SIG-M5 treated with dmso at 0.1 percent for 504 hours (cell line): ENCODE measurements at regions not wholly inside any gene's neighbourhood (a gene's known extent, or its start where the extent isn't known, plus 50 kb on each side); places are given as distances from the start of the nearest gene placed in this dataset.

Experiments
- DNase-seq: peaks from one replicate; lab custom pipeline; 2025; ENCODE audit not compliant: unreplicated experiment; lab: John Stamatoyannopoulos, UW

DNA sequence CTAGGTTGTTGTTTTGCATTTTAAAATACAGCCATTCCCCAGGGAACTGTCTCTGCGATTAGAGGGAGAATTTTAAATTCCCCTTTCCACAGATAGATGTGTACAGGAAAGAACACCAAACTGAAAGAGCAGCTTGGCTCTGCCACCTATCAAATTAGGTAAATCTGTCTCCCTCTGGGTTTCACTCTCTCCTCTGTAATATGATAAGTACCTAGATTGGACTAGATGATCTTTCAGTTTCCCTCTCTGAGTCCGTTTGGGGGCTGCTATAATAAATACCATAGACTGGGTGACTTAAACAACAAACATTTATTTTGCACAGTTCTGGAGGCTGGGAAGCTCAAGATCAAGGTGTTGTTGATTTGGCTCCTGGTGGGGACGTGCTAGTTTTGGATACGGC is 186.0 kb downstream of the KIF20B start:
- no peak for DNase-seq

DNA sequence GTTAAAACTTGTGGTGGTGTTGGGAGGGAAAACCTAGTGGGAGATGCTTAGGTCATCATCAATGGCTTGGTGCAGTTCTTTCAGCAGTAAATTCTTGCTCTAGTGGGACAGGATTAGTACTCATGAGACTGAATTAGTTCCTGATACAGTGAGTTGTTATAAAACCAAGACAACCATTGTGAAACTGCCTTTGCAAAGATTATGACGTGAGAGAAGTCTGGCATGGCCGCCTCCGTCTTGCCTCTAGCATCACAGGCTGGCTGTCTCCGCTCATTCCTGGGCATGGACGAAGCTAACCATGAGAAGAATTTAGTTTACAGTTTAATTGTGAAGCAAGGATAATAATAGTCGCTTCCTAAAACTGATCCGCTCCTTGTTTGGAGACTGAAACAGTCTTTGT is 186.4 kb downstream of the KIF20B start:
- no peak for DNase-seq

DNA sequence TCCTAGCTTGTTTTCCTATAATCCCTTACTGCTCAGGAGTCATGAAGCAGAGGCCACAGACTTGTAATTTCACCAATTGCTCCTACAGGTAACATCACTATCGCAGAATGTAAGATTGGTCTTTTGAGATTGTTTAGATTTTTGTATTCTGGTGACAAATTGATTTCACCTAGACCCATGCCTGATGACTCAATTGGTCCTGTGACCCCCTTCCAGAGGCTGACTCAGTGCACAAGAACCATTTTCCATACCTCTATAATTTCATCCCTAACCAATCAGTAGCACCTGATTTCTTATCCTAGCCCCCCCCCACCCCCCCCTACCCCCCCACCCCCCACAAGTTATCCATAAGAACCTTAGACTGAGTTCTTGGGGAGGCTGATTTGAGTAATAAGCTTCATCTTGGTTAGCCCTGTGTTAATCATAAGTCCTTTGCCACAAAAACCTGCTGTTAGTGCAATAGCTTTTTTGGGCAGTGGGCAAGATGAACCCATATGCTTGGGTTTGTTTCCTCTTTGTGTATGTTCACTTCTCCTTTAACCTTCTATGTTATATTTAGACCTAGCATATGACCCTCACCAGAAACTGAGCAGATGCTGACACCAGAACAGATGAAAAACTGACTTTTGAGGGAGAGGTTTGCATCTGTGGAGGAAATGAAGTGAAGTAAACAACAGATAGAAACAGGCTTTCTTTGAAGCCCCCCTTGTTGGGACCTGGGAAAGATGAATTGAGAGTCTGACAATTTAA is 187.1 kb downstream of the KIF20B start:
- DNase-seq: peak; percentile 74

DNA sequence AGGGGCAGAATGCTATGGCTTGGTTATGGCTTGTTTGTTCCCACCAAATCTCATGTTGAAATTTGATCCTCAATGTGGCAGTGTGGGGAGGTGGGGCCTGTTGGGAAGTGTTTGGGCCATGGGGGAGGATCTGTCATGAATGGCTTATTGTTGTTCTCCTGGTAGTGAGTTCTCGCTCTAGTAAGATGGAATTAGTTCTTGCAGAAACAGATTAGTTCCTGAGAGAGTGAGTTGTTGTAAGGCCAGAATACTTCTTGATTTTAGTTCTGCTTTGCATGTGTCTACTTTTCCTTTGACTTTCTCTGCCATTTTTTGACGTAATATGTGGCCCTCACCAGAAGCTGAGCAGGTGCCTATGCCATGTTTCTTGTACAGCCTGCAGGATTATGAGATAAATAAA is 188.2 kb downstream of the KIF20B start:
- peak; percentile 12 for DNase-seq

DNA sequence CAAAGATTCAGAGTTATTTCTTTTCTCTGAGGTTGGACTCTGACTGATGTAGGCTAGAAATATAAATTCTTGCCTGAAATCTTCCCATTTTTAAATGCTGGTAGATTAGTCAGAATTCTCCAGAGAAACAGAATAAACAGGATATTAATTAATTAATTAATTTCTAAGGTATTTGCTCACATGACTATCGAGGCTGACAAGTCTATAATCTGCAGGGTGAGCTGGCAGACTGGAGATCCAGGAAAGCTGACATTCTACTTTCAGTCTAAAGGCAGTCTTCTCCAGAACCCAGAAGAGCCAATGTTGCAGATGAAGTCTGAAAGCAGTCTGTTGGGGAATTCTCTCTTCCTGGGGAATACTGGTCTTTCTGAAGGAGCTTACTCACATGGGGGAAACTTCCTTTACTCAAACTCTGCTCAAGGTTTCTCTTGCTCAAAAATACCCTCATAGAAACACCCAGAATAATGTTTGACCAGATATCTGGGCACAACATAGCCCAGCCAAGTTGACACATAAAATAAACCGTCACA is 189.7 kb downstream of the KIF20B start:
- no peak for DNase-seq

DNA sequence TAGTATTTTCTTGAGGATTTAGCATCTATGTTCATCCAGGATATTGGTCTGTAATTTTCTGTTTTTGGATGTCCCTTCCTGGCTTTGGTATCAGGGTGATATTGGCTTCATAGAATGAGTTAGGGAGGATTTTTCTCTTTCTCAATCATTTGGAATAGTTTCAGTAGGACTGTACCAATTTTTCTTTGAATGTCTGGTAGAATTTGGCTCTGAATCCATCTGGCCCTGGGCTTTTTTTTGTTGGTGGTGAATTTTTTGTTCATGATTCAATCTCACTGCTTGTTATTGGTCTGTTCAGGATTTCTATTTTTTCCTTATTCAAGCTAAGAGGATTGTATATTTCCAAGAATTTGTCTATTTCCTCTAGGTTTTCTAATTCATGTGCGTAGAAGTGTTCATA is 192.7 kb downstream of the KIF20B start:
- no peak for DNase-seq

DNA sequence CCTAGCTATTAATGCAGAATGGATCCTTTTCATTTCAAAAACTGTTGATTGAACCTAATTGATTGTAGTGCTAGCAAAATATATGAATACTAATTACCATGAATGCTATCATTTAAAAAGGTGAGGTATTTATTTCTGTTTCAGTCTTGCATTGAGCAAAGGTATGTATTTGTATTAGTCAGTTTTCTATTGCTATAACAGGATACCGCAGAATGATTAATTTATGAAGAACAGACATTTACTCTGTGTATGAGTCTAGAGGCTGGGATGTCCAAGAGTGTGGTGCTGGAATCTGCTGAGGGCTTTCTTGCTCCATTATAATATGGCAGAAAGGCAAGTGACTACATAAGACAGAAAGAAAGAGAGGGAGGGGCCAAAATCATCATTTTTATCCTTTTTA is 199.2 kb downstream of the KIF20B start:
- no peak for DNase-seq

DNA sequence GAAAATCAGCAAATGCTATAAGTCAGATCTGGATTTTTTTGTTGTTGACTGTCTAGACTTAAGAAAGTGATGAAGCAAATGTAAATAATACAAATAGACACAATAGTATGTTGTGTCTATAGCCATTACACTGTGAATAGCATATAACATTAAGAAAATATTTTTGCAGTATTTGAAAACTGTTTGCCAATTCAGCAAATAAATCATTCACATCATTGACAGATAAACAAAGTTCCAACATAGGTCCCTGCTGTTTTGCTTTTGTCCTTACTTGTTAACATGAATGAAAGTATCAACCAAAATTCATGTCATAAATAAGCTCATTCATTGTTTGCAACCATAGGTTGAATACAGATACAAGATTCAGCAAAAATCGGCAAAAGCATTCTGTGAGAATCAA is 200.5 kb downstream of the KIF20B start:
- no peak for DNase-seq

DNA sequence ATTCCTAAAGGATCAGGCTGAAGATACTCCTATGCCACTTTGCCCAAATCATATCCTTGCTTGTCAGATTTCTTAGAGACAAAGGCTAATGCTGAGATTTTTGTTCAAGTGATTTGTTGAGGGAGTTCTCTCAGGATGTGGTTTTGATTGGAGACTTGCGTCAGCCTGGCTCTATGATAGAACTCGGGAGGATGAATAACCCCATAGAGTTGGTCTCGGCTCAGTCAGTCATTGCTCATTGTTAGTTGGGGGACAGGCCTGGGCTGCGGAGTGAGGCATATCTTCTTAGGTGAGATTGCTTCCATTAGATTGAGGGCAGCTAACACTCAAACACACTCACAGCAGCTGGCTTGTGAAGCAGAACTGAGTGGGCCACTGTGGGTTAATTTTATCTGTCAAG is 203.4 kb downstream of the KIF20B start:
- no peak for DNase-seq

DNA sequence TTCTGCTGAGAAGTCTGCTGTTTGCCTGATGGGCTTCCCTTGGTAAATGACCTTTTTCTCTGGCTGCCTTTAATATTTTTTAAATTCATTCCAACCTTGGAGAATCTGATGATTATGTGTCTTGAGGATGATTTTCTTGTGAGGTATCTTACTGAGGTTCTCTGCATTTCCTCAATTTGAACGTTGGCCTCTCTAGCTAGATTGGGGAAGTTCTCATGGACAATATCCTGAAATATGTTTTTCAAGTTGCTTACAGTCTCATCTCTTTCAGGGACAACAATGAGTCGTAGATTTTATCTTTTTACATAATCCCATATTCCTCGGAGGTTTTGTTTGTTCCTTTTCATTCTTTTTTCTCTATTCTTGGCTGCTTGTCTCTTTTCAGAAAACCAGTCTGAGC is 208.4 kb downstream of the KIF20B start:
- DNase-seq: no peak

DNA sequence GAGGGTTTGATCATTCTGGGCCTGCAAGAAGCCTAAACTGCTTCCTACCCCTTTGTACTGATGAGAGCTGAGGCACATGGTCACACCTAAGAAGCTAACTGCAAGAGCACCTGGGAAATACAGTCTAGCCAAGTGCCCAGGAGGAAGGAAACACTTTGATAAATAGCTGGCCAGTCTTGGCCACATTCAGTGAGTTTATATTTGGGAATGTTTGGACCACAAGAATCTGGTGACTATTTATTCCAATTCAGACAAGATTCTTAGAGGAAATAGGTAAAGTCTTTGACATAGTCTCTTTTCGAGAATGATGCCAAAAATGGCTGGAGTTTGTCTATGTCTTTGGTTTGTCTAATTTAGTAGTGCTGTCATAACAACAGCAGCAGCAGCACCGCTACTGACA is 213.6 kb downstream of the KIF20B start:
- DNase-seq: no peak

DNA sequence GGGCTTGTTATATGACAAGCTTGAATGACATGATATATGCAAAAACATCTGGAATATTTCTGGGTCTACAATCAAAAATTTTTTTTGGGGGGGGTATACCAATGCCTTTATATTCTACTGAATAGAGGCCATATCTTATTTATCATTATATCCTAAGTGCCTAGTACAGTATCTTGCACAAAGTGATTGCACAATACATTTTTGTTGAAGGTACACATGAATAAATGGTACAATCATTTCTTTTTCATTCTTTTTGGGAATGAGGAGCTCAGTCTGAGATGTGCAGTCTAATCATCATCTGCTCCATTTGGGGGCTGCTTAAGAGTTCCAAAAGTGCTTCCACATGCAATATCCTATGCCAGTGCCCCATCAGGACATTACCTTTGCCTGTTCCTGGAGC is 214.6 kb downstream of the KIF20B start:
- DNase-seq: no peak

DNA sequence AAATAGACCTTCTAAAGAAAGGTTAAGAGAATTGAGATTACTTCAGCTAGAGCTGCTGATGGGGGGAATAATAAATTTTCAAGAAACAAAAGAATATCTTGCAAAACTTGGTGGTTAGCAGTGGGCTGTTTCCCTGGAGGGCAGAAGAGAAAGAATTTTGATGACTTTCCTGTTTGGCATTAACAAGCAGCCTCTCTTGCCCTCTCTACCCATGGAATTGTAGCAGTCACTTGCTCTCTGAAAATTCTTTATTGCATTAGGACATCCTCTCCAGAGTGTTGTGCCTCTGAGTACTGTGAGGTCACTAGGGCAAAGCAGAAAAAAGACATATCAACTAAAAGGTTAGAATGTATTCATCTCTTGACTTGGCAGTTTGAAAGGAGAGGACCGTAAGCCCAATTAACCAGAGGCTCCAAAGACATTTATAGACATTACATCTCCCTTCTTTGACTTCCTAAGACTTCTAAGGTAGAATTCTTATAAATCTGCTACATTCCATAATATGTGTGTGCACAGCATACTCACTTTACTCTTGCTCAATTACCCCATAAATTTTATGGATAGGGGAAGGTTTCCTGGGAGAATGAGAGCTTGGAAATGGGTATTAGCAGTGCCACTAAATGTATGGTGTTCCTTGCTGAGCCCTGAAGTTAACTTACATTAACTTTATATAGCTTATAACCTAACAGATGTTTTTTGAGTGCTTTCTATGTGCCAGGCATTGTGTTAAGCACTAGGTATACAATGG is 215.3 kb downstream of the KIF20B start:
- no peak for DNase-seq

DNA sequence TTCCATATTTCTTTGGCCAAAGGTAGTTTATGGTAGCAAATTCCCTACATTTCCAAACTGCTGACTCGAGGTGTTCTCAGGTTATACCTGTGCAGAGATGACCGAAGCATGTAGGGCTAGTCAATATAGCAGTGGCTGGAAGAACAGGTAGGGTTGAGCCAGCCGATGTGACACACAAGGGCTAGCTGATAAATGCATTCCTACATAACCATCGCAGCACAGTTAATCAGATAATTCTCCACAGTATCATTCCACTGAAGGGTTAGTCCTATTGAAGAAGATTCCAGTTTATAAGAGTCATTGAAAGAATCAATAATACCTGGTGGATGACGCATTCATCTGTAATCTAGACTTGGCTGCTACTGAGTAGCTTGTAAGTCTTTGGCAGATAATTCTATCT is 220.0 kb downstream of the KIF20B start:
- DNase-seq: peak; percentile 17

DNA sequence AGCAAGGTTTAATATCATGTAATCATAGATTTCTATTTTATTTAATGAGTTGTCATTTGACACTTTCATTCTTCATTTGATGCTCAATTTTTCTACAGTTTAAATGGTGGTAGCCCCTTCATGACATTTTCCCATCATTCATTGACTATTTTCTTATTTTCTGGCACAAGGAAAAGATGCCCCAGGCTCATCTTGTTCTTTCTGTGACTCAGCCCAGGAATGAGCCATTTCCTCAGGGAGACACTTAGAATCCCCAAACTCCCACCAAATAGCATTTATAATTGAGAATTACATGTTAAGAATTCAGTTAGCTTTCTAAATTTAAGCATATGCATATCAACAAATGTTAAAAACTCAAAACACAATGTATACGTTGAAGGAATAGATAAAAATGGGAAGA is 222.3 kb downstream of the KIF20B start:
- no peak for DNase-seq

DNA sequence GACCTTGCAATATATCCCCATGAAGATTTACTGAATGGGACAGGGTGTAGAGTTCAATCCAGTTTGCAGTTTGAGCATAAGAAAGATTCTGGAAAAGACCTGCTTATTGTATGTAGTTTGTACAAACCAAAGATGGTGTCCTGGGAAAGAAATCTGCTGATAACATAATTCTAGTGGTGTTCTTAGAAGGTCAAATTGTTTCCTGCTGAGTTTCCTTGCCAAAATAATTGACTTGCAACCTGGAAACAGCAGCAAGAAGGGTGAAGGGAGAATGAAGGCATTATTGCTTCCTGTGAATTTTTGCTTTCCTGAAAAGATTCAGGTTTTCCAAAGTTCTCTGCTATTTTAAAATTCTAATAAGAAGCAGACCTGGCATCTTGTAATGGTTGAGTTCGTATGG is 222.9 kb downstream of the KIF20B start:
- DNase-seq: no peak

DNA sequence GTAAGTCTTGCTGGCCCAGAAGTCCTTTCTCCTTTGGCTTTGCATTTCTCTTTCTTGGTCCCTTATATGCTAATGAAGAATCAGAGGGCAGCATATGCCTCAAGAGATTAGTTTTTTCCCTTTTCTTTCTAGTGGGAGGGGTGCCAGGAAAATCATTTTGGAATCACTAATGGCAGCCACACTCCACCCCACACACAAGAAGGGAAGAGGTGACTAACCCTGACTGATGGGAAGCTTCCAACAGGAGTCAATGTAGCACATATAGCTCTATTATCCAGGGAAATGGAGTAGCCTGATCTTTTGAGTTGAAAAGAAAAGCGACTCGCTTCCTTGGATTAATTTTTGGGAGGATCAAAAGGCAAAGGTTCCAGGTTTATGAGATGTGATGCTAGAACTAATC is 225.3 kb downstream of the KIF20B start:
- no peak for DNase-seq

DNA sequence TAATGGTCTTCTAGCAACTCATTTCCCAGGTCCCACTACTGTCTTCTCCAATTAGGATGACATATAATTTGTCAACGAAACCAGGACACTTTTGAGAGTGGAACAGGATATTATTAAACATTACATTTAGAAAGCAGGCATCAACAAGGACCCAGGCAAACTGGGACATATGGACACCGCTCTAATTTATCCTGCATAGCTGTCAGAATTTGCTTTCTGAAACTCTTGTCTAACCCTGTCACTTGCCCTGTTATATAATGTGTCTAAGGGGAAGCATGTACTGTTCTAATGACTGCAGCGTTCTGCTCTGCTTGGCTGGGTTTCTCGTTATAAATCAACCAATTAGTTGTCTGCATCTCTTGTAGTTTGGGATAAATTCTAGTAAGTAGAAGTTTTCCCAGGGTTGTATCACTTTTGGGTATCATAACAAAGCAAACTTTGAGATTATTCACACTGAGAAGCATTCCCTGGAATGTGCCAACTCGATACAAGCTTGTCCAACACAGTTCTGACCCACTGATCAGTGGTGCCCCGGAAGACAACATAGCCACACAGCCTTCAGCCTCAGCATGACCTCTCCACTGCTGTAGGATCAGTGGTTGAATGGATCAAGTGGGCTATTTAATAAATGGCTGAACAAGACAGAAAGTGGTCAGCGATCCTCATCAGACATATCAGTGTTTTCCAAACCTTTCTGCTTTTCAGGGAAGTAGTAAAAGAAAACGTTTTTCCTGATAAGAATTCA is 228.1 kb downstream of the KIF20B start:
- DNase-seq: no peak

DNA sequence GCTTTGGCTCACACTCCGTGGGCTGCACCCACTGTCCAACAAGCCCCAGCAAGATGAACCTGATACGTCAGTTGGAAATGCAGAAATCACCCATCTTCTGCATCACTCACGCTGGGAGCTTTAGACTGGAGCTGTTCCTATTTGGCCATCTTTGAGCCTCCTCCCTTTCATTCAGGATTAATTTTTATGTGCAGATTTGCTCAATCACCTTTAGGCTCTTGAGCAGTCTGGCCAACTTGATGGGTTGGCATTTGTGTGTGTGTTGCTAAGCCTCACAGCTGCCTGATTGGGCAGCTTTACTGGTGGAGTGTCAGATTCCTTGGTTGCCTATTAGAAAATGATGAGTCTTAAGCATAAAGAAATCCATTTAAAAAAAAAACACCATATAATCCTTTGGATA is 236.1 kb downstream of the KIF20B start:
- no peak for DNase-seq

DNA sequence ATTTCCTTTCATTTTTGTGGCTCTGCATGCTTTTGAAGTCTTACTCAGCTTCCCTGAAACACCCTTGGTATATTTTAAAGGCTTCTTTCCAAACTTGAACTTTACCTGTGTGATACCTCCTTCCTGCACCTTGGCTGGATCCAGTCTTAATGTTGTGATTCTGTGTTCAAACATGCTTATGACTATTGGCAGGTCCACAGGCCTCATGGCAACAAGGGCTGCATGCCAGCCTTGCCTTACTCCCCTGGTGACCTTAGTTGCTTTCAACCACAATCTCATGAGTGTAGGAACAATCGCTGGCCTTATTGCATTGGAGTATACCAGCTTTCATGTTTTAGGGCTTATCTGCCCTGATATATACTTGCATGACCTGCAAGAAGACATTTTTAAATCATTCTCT is 238.7 kb downstream of the KIF20B start:
- no peak for DNase-seq

DNA sequence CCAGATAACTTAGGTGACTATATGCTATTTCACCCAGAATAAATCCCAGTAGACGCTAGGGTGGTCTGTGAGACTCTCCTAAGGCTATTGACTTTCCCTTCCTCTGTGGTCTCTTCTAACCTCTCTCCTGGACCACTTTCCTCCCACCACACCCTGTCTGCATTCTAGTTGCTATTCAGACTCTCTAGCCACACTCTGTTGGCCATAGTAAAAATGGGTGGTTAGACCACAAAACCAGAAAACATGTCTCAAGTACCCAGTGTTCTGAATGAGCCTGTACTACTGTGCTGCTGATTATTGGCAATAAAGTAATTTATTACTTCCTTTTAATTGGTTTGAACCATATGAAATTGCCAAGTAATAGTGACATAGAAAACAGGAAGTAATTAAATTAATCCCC is 240.8 kb downstream of the KIF20B start:
- no peak for DNase-seq

DNA sequence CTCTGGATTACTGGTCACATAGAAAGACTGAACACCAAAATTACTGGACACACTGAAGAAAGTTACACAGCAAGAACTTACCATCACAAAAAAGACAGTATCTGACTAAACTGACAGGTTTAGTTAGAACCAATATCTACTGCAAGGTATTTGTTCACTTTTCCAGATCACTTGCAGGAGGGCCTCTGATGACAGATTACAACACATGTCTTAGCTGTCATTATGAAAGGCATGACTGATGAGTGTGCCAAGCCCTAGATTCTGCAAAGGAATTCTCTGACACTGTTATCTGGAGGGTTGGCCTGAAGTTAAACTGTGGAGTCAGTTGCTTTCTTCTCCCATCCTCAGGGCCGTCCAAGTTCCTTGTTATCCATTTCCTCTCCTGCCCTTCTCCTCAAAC is 242.7 kb downstream of the KIF20B start:
- no peak for DNase-seq
